A673 (cell line): ENCODE measurements at regions not wholly inside any gene's neighbourhood (a gene's known extent, or its start where the extent isn't known, plus 50 kb on each side); places are given as distances from the start of the nearest gene placed in this dataset.

ENCODE experiments used
- BruUV-seq: library from RNA; stranded (reverse); fragments of 400-500 nt; replicated peaks from 2 replicates; lab custom pipeline; 2021; lab: Mats Ljungman, UMichigan
- CTCF ChIA-PET: fragments of 300-600 bp; sonication (Branson Sonifier 250); formaldehyde crosslinking; loops from one replicate; lab custom pipeline; 2022; ENCODE audit warnings: antibody characterized with exemption; lab: Charles Lee
- POLR2A ChIA-PET: fragments of 300-600 bp; sonication (Branson Sonifier 250); formaldehyde crosslinking; loops from one replicate; lab custom pipeline; 2022; ENCODE audit warnings: antibody characterized with exemption; ENCODE audit not compliant: low non-redundant PET; lab: Charles Lee
- DNase-seq: peaks from one replicate; pipeline ENCODE4 v3.0.0-alpha.2; 2015; ENCODE audit warnings: low spot score
- H3K27ac ChIP-seq: fragments of 200-600 bp; sonication (generic); 2 replicates; pipeline ENCODE4 v1.5.1; 2016; ENCODE audit warnings: mixed run types, low read depth, mild to moderate bottlenecking, mixed read lengths, antibody characterized with exemption, low read length; ENCODE audit not compliant: poor library complexity, severe bottlenecking
- H3K27me3 ChIP-seq: fragments of 200-600 bp; sonication (generic); replicated peaks from 2 replicates; pipeline ENCODE4 v1.6.1; 2017; ENCODE audit warnings: mixed run types, low read depth, mild to moderate bottlenecking, mixed read lengths, antibody characterized with exemption, low read length; ENCODE audit not compliant: insufficient read depth, poor library complexity
- H3K36me3 ChIP-seq: fragments of 200-600 bp; sonication (generic); 2 replicates; pipeline ENCODE4 v1.6.1; 2016; ENCODE audit warnings: mixed run types, mild to moderate bottlenecking, mixed read lengths, antibody characterized with exemption, low read length; ENCODE audit not compliant: insufficient read depth, poor library complexity, severe bottlenecking
- H3K4me1 ChIP-seq: fragments of 200-600 bp; sonication (generic); 2 replicates; pipeline ENCODE4 v1.6.1; 2017; ENCODE audit warnings: mixed run types, mild to moderate bottlenecking, mixed read lengths, antibody characterized with exemption, low read length; ENCODE audit not compliant: insufficient read depth, poor library complexity, severe bottlenecking
- H3K4me3 ChIP-seq: fragments of 200-600 bp; sonication (generic); 2 replicates; pipeline ENCODE4 v1.5.1; 2016; ENCODE audit warnings: low read depth, mixed run types, mild to moderate bottlenecking, mixed read lengths, low read length; ENCODE audit not compliant: poor library complexity, severe bottlenecking
- H3K9me3 ChIP-seq: fragments of 200-600 bp; sonication (generic); 2 replicates; pipeline ENCODE4 v1.6.1; 2016; ENCODE audit warnings: mixed run types, low read depth, mild to moderate bottlenecking, mixed read lengths, antibody characterized with exemption, low read length; ENCODE audit not compliant: poor library complexity, severe bottlenecking
- EZH2 ChIP-seq: fragments of 200-600 bp; sonication (generic); IDR thresholded peaks from 2 replicates; pipeline ENCODE4 v1.6.1; 2017; ENCODE audit warnings: borderline replicate concordance, low read depth, mild to moderate bottlenecking, mixed read lengths, antibody characterized with exemption, low read length; ENCODE audit not compliant: poor library complexity, severe bottlenecking
- intact Hi-C: fragments of 100-400 bp; cut with micrococcal nuclease; formaldehyde crosslinking; loops from one replicate; pipeline ENCODE4 v1.10.0; 2022; ENCODE audit not compliant: unreplicated experiment
- TF ChIP-seq, protein P1 (sequence below): fragments of 300-800, 200-600 bp; sonication (generic); conservative IDR thresholded peaks from 2 replicates; pipeline ENCODE4 v1.5.1; 2017; ENCODE audit warnings: low read depth, mild to moderate bottlenecking, antibody characterized with exemption, low read length, moderate library complexity, mixed read lengths

DNA sequence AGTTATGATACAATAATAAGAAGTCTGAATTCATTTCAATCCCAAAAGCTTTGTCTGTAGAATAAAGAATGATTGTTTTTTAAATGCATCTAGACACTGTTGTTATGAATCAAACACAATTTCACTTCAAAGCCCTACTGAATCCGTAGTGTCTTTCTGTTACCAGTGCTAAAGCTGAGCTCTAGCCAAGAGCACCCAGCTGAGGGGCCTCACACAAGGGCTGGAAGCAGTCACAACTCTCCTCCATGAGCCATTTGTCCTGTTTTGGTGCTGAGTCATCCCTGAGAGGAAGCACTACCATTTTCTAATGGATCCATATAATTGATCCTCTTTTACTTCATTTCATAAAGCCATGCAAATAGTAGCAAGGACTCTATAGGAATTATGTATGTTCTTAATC is 158.2 kb upstream of the ANKRD28 start:
- BruUV-seq: no TSS peak
- POLR2A ChIA-PET: no interaction called here
- intact Hi-C loops: no loop called here
- Histone ChIP-seq H3K4me3 (no peak overlapping the region), H3K4me1 (no peaks in the 10 kb centered on the region), H3K27me3 (no peaks in the 10 kb centered on the region), H3K9me3 (no peaks in the 10 kb centered on the region), H3K36me3 (no peaks in the 10 kb centered on the region), H3K27ac (no peak overlapping the region)
- TF ChIP-seq, protein P1, sequence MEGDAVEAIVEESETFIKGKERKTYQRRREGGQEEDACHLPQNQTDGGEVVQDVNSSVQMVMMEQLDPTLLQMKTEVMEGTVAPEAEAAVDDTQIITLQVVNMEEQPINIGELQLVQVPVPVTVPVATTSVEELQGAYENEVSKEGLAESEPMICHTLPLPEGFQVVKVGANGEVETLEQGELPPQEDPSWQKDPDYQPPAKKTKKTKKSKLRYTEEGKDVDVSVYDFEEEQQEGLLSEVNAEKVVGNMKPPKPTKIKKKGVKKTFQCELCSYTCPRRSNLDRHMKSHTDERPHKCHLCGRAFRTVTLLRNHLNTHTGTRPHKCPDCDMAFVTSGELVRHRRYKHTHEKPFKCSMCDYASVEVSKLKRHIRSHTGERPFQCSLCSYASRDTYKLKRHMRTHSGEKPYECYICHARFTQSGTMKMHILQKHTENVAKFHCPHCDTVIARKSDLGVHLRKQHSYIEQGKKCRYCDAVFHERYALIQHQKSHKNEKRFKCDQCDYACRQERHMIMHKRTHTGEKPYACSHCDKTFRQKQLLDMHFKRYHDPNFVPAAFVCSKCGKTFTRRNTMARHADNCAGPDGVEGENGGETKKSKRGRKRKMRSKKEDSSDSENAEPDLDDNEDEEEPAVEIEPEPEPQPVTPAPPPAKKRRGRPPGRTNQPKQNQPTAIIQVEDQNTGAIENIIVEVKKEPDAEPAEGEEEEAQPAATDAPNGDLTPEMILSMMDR: no peak
- TF ChIP-seq EZH2: no peak
- no peak for DNase-seq
- CTCF ChIA-PET: no interaction called here

DNA sequence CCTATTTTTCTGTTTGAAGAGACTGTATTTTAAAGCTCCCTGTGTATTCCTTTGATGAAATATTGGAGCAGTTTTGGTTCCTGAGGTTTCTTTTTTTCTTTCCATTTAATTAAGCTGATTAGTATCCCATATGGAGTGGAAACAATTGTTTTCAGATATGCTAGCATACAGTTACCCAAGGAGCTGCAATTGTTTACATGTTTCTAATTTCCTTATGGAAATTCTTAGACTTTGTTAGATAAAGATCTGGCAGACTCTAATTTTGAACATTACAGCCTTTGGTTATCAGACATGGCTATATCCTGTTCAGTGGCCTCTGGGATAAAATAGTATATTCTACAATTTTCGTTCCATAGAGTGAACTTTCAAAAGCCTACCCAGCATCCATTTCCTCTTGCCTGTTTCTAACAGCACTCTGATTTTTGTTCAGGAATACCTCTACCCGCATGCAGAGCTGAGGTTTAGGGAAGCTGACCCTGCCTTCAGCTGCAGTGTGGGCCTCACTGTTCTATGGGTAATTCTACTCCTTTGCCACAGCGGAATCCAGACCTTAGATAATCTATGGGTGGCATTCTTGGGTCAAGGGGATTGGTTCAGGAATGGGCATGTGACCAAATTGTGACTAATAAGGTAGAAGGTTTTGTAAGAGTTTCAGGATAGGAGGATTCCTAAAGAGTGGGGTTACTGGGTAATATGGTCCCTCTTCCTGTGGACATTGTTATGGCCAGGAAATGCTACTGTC is 161.1 kb upstream of the ANKRD28 start:
- Histone ChIP-seq H3K4me3 (no peak overlapping the region), H3K4me1 (no peaks in the 10 kb centered on the region), H3K9me3 (no peaks in the 10 kb centered on the region), H3K27ac (no peak overlapping the region), H3K36me3 (no peaks in the 10 kb centered on the region), H3K27me3 (no peaks in the 10 kb centered on the region)
- intact Hi-C loops: no loop called here
- DNase-seq: no peak
- TF ChIP-seq, protein P1: no peak
- ChIA-PET CTCF (no interaction called here), POLR2A (interaction anchor here (0.6 kb wide), 1 partner anchor 1921 kb away, joined by 3 read pairs; no protein-coding TSS in a partner anchor)
- no TSS peak for BruUV-seq

DNA sequence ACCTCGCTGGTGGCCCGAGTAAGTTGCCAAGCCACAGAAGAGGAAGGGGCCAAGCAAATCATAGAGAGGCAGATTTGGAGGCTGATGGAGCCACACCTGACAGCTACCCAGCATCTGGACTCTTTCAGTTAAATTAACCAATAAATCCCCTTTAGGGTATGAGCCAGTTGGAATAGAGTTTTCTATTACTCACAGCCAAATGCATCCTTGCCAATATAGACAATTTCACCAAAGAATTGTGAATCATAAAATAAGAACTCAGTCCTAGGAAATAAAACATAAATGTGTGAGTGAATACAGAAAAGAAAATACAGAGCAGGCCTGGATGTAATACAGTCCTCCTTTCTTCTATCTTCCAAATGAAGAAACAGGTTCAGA is 161.6 kb upstream of the ANKRD28 start:
- intact Hi-C loops: no loop called here
- CTCF ChIA-PET: no interaction called here

More for the DNA sequence above, 161.6 kb upstream of the ANKRD28 start:
- POLR2A ChIA-PET: no interaction called here
- no peaks in the 10 kb centered on the region for H3K27me3 ChIP-seq
- H3K27ac ChIP-seq: no peak overlapping the region
- no peak overlapping the region for H3K4me3 ChIP-seq
- no TSS peak for BruUV-seq
- H3K36me3 ChIP-seq: no peaks in the 10 kb centered on the region
- TF ChIP-seq, protein P1: no peak
- TF ChIP-seq EZH2: no peak
- H3K4me1 ChIP-seq: no peaks in the 10 kb centered on the region
- no peak for DNase-seq
- no peaks in the 10 kb centered on the region for H3K9me3 ChIP-seq
